ENCODE measurements at regions not wholly inside any gene's neighbourhood (a gene's known extent, or its start where the extent isn't known, plus 50 kb on each side); places are given as distances from the start of the nearest gene placed in this dataset.

DNA sequence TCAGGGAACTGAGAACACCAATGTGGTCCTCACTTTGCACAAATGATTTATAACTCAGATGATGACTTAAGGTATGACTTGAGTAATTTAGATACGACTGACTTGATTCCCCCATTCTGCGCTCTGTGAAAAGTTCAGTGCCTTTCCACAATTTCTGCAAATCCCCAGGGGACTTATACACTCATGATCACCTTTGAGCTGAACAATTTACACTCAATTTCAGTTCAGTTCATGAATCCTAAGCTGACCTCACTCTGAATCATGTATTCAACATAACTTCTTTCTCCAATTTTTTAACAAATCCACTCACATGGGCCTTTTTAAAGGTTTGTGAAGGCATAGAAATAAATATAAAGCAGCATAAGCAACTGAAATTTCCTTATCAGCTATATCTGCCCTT lies 274.2 kb downstream of the FAM76B start:
- DNase-seq (ENCODE audit: low spot score): no peak

GRCh38 chr11:95514416-95515110 lies 275.0 kb downstream of the FAM76B start:
- DNase-seq (ENCODE audit: low spot score): no peak

- no peak for DNase-seq (ENCODE audit: low spot score)
These were observed 276.9 kb downstream of the FAM76B start for GRCh38 chr11:95512682-95513081.

GRCh38 chr11:95512177-95512576 lies 277.4 kb downstream of the FAM76B start:
- no peak for DNase-seq (ENCODE audit: low spot score)

- DNase-seq (ENCODE audit: low spot score): no peak
These were observed 277.4 kb upstream of the SESN3 start for GRCh38 chr11:95508219-95508890.

DNA sequence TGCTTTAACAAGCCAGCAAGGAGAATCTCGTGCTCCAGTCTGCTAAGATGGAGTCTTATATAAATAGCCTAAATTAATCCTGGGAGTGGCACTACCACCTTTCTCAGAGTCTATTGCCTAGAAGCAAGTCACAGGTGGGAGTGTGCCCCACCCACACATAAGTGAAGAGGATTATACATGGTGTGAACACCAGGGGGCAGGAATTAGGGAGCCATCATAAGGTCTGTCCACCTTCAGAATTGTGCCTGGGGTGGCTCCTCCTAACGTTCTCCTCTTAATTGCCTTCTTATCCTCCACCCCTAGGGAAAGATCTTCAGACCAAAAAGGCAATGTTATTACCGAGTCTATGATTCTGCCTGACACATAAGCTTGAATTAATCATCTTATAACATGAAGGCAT lies 276.8 kb upstream of the SESN3 start:
- DNase-seq (ENCODE audit: low spot score): no peak

DNA sequence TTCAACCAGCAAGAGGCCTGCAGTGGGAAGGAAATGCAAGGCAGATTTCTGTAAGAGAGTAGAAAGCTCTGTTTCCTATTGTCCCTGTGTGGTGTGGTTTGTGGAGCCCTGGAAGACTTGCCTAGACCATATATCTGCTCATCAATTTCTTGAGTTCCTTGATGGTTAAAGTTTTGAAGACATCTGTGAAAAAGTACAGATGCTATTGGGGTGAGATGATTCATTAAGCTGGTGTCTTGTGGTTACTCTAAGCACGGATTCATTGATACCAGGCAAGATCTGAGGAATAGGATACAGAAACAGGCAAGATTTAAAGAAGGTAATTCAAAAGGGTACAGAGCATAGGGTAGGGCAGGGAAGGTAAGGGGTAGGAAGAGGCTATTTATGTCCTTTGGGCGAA lies 275.8 kb upstream of the SESN3 start:
- no peak for DNase-seq (ENCODE audit: low spot score)

DNA sequence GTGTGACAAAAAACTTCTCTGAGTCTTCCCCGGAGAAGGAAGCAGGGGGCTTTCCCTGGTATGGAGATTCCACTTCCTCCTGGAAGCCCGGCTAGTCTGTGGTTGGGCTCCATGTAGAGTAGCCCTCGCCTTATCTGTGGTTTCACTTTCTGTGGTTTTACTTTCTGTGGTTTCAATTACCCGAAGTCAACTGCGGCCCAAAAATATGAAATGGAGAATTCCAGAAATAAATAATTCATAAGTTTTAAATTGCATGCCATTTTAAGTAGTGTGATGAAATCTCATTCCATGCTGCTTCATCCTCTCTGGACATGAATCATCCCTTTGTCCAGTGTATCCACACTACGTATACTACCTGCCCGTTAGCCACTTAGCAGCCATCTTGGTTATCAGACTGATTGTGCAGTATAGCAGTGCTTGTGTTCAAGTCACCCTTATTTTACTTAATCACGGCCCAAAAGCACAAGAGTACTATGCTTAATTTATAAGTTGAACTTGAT lies 275.0 kb upstream of the SESN3 start:
- no peak for DNase-seq (ENCODE audit: low spot score)

DNA sequence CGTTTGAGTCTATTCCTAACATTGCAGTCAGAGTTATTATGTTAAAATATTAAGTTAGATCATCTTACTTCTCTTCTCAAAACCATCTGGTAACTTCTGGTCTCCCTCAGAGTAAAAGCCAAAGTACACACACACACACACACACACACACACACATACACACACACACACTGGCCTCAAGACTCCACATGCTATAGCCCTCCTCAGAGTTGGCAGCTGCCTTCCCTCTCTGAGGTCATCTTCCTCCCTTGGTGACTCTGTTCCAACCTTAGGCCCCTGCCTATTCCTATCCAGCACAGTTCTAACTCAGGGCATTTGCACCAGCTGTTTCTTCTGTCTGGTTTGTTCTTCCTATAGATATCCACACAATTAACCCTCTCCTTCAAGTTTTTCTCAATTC lies 272.0 kb upstream of the SESN3 start:
- no peak for DNase-seq (ENCODE audit: low spot score)

DNA sequence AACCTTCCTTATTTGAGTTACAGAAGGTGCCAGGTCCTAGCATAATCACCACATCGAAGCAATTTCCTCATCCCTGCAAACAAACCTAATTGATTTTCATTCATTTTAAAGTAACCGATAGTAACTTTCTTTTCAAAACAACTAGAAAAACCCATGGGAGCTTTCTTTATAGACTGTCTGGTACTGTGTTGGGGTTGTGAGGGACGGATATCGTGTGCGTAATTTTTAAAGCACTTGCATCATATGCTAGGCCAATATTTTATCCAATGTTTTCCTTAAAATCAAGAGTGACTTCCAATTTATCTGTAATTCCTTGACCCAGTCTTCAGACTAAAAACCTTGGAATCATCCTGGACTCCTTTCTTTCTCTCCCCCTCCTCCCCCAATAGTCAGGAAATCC lies 271.5 kb upstream of the SESN3 start:
- no peak for DNase-seq (ENCODE audit: low spot score)

GRCh38 chr11:95501761-95502266 lies 270.8 kb upstream of the SESN3 start:
- no peak for DNase-seq (ENCODE audit: low spot score)

- DNase-seq (ENCODE audit: low spot score): no peak
These were observed 269.5 kb upstream of the SESN3 start for GRCh38 chr11:95500466-95500865.

- DNase-seq (ENCODE audit: low spot score): no peak
These were observed 268.6 kb upstream of the SESN3 start for GRCh38 chr11:95499516-95500135.

GRCh38 chr11:95498722-95499425 lies 267.9 kb upstream of the SESN3 start:
- no peak for DNase-seq (ENCODE audit: low spot score)

DNA sequence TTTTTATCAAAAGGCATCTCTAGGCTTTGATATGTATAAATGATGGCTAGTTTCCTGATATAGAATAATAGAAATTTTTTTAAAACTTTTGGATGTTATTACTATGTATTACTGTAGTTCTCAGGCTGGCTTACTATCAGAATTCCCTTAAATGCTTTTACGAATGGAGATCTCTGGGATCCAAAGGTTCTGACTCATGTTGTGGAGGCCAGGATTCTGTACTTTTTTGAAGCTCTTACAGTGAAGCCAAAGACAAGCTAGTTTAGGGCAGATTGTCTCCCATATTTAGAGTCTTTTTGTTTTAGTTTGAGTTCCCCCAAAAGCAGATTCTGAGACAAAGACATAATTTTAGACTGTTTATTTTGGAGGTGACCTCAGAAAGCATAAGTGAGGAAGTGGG lies 265.9 kb upstream of the SESN3 start:
- no peak for DNase-seq (ENCODE audit: low spot score)

GRCh38 chr11:95495706-95496105 lies 264.7 kb upstream of the SESN3 start:
- DNase-seq (ENCODE audit: low spot score): no peak

DNA sequence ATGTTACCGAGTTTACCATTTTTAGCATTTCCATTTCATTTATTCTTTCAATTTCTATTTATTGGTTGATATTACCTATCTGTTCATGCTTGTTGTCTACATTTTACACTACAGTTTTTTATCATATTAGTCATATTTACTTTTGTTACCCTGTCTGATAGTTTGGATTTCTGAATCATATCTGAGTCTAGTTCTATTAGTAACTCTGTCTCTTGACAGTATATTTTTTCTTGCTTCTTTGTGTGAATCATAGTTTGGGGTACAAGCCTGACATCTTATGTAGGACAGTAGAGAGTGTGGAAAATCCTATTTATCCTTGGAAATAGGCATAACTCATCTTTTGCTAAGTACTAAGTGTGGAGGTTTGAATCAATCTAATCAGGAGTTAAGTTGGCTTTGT lies 263.9 kb upstream of the SESN3 start:
- DNase-seq (ENCODE audit: low spot score): no peak

DNA sequence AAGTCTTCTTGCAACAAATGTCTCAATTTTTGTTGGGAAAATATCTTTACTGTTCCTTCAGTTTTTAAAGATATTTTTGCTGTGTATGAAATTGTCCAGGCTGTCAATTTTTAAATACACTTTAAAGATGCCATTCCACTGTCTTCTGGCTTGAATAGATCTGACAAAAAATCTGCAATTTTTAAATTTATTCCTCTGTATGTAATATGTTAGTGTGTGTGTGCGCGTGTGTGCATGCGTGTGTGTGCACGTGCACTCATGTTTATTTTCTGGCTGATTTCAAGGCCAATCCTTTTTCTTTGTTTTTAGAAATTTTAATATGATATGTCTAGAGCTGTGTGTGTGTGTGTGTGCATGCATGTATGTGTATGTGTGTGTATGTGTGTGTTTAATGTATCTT lies 263.2 kb upstream of the SESN3 start:
- DNase-seq (ENCODE audit: low spot score): no peak

DNA sequence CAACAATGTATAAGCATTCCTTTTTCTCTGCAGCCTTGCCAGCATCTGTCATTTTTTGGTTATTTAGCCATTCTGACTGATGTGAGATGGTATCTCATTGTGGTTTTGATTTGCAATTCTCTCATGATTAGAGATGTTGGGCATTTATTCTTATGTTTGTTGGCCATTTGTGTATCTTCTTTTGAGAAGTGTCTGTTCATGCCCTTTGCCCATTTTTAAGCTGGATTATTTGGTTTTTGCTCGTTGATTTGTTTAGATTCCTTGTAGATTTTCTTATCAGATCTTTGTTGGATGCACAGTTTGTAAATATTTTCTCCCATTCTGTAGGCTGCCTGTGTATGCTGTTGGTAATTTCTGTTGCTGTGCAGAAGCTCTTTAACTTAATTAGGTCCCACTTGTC lies 259.6 kb upstream of the SESN3 start:
- DNase-seq (ENCODE audit: low spot score): no peak

GRCh38 chr11:95487938-95488337 lies 256.9 kb upstream of the SESN3 start:
- DNase-seq (ENCODE audit: low spot score): no peak

- no peak for DNase-seq (ENCODE audit: low spot score)
These were observed 256.4 kb upstream of the SESN3 start for GRCh38 chr11:95487391-95487790.

DNA sequence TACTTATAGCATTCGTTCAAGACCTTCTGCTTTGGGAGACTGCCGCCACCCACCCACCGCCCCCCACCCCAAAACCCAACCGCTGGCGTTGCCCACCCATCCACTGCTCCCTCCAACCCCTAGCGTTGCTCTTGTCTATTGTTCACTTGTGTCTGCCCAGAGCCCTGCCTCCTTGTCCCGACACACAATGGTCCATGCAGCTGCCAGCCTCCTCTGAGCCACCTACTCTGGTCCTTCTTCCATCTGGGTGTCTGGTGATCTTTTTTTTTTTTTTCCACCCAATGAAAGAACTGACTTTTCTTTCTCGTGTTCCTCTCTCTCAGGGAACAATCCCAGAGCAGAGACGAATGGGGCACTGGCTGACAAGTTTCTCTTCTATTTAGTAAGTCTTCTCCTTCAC lies 256.0 kb upstream of the SESN3 start:
- DNase-seq (ENCODE audit: low spot score): no peak

GRCh38 chr11:95486466-95486865 lies 255.5 kb upstream of the SESN3 start:
- DNase-seq (ENCODE audit: low spot score): no peak

Measured in left forelimb (tissue), 1 donor.